ENCODE measurements at regions not wholly inside any gene's neighbourhood (a gene's known extent, or its start where the extent isn't known, plus 50 kb on each side); places are given as distances from the start of the nearest gene placed in this dataset.

GRCh38 chr18:67154979-67155378, 361.5 kb downstream of the DSEL start (continued):
- TF ChIP-seq HOXC10 (CRISPR knock-in tag; IDR thresholded peaks at IDR 0.05), result no peak

GRCh38 chr18:67151366-67151765, 365.2 kb downstream of the DSEL start:
- Histone ChIP-seq H3K9me3 (ENCODE audit: control insufficient read depth, insufficient read depth, low read depth, low read length) (no peaks in the 10 kb centered on the region), H3K27ac (ENCODE audit: extremely low read depth, low read depth, low read length) (no peak overlapping the region), H3K4me3 (ENCODE audit: low read depth, low read length) (no peak overlapping the region), H3K4me1 (ENCODE audit: control insufficient read depth, insufficient read depth, low read length) (no peaks in the 10 kb centered on the region), H3K36me3 (ENCODE audit: control insufficient read depth in 2 of 2, insufficient read depth in 1 of 2, low read length in 2 of 2) (no peaks in the 10 kb centered on the region)
- TF ChIP-seq ZNF280D (tag by site-specific recombination; IDR thresholded peaks at IDR 0.05) (no peak), ZNF404 (tag by site-specific recombination; IDR thresholded peaks at IDR 0.05) (no peak), ZNF580 (tag by site-specific recombination; IDR thresholded peaks at IDR 0.05) (no peak), ZNF148 (tag by site-specific recombination; IDR thresholded peaks at IDR 0.05; ENCODE audit: borderline replicate concordance) (no peak), ATF2 (tag by site-specific recombination; IDR thresholded peaks at IDR 0.05; ENCODE audit: low read depth) (no peak), PRDM10 (tag by site-specific recombination; IDR thresholded peaks at IDR 0.05) (no peak), ZNF354C (tag by site-specific recombination; IDR thresholded peaks at IDR 0.05; ENCODE audit: borderline replicate concordance, low read depth) (no peak), MYNN (tag by site-specific recombination; IDR thresholded peaks at IDR 0.05; ENCODE audit: borderline replicate concordance) (no peak), KLF1 (tag by site-specific recombination; IDR thresholded peaks at IDR 0.05) (no peak), ZNF214 (tag by site-specific recombination; IDR thresholded peaks at IDR 0.05; ENCODE audit: borderline replicate concordance) (no peak), MZF1 (tag by site-specific recombination; IDR thresholded peaks at IDR 0.05; ENCODE audit: borderline replicate concordance) (no peak), ZNF202 (tag by site-specific recombination; IDR thresholded peaks at IDR 0.05; ENCODE audit: borderline replicate concordance) (no peak), ZNF843 (tag by site-specific recombination; IDR thresholded peaks at IDR 0.05) (no peak)
- ChIA-PET POLR2A (no interaction called here), CTCF (no interaction called here)
